Glutamatergic neuron (in vitro differentiated cells): ENCODE measurements at regions not wholly inside any gene's neighbourhood (a gene's known extent, or its start where the extent isn't known, plus 50 kb on each side); places are given as distances from the start of the nearest gene placed in this dataset.
"Not testable (repeated sequence)": the region's sequence is repeated elsewhere in the genome, so short reads cannot be mapped to it uniquely, and the experiment has no call there.

Experiments
- DNase-seq: peaks from one replicate; pipeline ENCODE4 v3.0.0; 2022
- H3K27ac Mint-ChIP-seq: one replicate; pipeline ENCODE4 v1.8.0; 2020; ENCODE audit warnings: mild to moderate bottlenecking, mixed read lengths, inconsistent platforms; ENCODE audit not compliant: unreplicated experiment
- H3K27me3 Mint-ChIP-seq: one replicate; pipeline ENCODE4 v1.8.0; 2020; ENCODE audit warnings: mild to moderate bottlenecking, moderate library complexity, mixed read lengths, inconsistent platforms; ENCODE audit not compliant: unreplicated experiment
- H3K36me3 Mint-ChIP-seq: one replicate; pipeline ENCODE4 v1.8.0; 2020; ENCODE audit warnings: mild to moderate bottlenecking, mixed read lengths, inconsistent platforms; ENCODE audit not compliant: unreplicated experiment
- H3K4me1 Mint-ChIP-seq: one replicate; pipeline ENCODE4 v1.8.0; 2020; ENCODE audit warnings: mild to moderate bottlenecking, low read depth, mixed read lengths, inconsistent platforms; ENCODE audit not compliant: unreplicated experiment
- H3K4me3 Mint-ChIP-seq: one replicate; pipeline ENCODE4 v1.8.0; 2020; ENCODE audit warnings: mild to moderate bottlenecking, mixed read lengths, inconsistent platforms; ENCODE audit not compliant: unreplicated experiment
- H3K9me3 Mint-ChIP-seq: one replicate; pipeline ENCODE4 v1.8.0; 2020; ENCODE audit warnings: mild to moderate bottlenecking, moderate library complexity, mixed read lengths, inconsistent platforms; ENCODE audit not compliant: unreplicated experiment
- CTCF ChIP-seq: fragments of 200-600 bp; sonication (generic); IDR thresholded peaks from one replicate; pipeline ENCODE4 v1.5.0; 2021; ENCODE audit not compliant: partially characterized antibody, unreplicated experiment

GRCh38 chr15:98549741-98550140 is 98.6 kb upstream of the IGF1R start:
- peaks cover 3% of the 10 kb centered on the region for H3K4me1 Mint-ChIP-seq
- no peak overlapping the region for H3K4me3 Mint-ChIP-seq
- H3K27me3 Mint-ChIP-seq = peaks cover 12% of the 10 kb centered on the region
- DNase-seq = no peak
- peaks cover 5% of the 10 kb centered on the region for H3K9me3 Mint-ChIP-seq
- TF ChIP-seq CTCF = no peak
- no peaks in the 10 kb centered on the region for H3K36me3 Mint-ChIP-seq
- H3K27ac Mint-ChIP-seq = no peak overlapping the region

GRCh38 chr15:98550363-98550762 is 98.0 kb upstream of the IGF1R start:
- not testable (repeated sequence) for H3K4me3 Mint-ChIP-seq, H3K9me3 Mint-ChIP-seq, H3K36me3 Mint-ChIP-seq, DNase-seq, H3K4me1 Mint-ChIP-seq
- Mint-ChIP-seq H3K27me3 (peaks cover 12% of the 10 kb centered on the region), H3K27ac (peak overlapping the region; percentile 5)

GRCh38 chr15:98551936-98552562 is 96.3 kb upstream of the IGF1R start:
- Mint-ChIP-seq H3K27me3 (peaks cover 12% of the 10 kb centered on the region), H3K4me1 (peaks cover 3% of the 10 kb centered on the region), H3K9me3 (peaks cover 7% of the 10 kb centered on the region), H3K36me3 (no peaks in the 10 kb centered on the region), H3K4me3 (no peak overlapping the region), H3K27ac (no peak overlapping the region)
- DNase-seq = no peak
- TF ChIP-seq CTCF = no peak

- Mint-ChIP-seq H3K27ac (no peak overlapping the region), H3K4me3 (no peak overlapping the region), H3K36me3 (no peaks in the 10 kb centered on the region), H3K4me1 (no peaks in the 10 kb centered on the region), H3K9me3 (peaks cover 3% of the 10 kb centered on the region), H3K27me3 (peaks cover 5% of the 10 kb centered on the region)
- no peak for TF ChIP-seq CTCF
- DNase-seq = no peak
Measured at GRCh38 chr15:98554272-98555172, 93.8 kb upstream of the IGF1R start.

- Mint-ChIP-seq H3K4me1 (no peaks in the 10 kb centered on the region), H3K9me3 (peaks cover 3% of the 10 kb centered on the region), H3K4me3 (no peak overlapping the region), H3K36me3 (no peaks in the 10 kb centered on the region), H3K27me3 (peaks cover 4% of the 10 kb centered on the region), H3K27ac (no peak overlapping the region)
- no peak for DNase-seq
- no peak for TF ChIP-seq CTCF
Measured at GRCh38 chr15:98555173-98555515, 93.2 kb upstream of the IGF1R start.
